Amniotic stem cell (primary cell): ENCODE measurements at regions not wholly inside any gene's neighbourhood (a gene's known extent, or its start where the extent isn't known, plus 50 kb on each side); places are given as distances from the start of the nearest gene placed in this dataset.

ENCODE experiments used
- DNase-seq: peaks from one replicate; lab custom pipeline; 2025; lab: John Stamatoyannopoulos, UW

DNA sequence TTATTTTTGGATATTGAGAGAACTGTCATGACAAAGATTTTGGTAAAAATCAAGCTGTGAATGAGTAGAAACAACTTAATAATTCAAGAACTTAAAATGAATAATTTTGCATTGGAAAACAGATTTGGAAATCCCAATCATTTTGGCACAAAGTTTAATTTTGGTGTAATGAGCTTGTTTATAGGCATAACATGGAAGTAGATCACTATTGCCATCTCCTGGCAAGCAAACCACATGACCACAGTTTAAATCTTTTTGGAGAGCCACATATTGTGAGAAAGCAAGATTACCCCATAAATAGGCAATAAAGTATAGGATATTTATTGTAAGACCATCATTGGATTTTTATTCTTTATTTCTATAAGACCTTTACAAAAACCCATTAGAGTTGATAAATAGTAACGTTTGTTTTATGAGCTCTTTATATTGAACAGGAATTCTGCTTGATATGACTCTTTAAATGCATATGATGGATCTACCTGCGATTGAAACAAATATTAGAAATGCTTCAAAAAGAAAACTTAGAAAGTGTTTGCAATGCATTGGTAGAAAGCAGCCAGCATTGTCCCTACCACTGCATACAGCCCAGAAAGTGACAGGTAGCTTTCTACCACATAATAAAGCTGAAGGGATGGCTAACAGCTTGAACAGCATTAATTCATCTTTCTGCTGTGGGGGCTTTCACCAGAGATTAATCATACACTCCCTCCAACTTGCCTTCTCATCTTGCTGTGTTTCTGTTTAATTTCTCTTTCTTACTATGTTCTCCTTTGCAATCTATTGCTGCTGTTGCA, 766.8 kb downstream of the TBL1XR1 start:
- DNase-seq = no peak

- DNase-seq = no peak
Observed at GRCh38 chr3:176428552-176428951, 768.7 kb downstream of the TBL1XR1 start.

DNA sequence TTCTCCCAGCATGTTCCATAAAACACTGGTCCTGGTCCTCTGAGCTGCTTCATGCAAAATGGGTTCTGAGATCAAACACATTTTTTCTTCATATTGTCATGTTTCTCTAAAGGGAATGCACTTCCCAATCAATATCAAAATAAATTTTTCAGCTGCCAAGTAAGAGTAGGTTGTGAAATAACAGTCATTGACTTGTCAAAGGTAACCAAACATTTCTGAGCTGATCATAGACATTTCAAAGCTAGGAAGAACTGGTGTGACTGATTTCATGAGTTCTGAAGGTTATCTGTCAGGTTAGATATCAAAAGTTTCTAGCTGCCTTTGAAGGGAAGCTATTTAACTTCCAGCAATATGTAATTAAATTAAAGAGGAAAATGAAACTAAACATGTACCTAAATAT, 770.9 kb downstream of the TBL1XR1 start:
- DNase-seq = no peak

- no peak for DNase-seq
Observed at GRCh38 chr3:176416870-176417269, 780.4 kb downstream of the TBL1XR1 start.

GRCh38 chr3:176415661-176416295, 781.5 kb downstream of the TBL1XR1 start:
- no peak for DNase-seq

DNA sequence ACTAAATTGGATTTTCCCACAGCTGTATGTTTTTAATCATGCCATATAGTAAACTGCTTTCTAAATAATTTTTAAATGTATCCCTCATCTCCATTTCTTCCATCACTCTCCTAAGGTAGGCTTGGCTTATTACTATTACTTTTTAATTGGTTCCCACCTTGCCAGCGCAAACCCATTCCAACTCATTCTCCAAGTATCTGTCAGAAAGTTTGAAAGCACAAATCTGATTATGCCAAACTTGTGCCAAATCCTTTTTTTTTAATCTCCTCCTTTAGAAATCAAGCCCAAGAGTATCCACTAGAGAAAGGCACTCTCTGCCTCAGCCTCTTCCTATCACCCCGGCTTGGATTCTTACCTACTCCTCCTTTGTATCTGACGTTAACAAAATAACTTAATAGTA, 784.5 kb downstream of the TBL1XR1 start:
- DNase-seq = no peak

- no peak for DNase-seq
Observed at GRCh38 chr3:176403531-176403930, 793.8 kb downstream of the TBL1XR1 start.

GRCh38 chr3:176401211-176401610, 796.1 kb downstream of the TBL1XR1 start:
- DNase-seq = no peak

GRCh38 chr3:176399193-176399592, 798.1 kb downstream of the TBL1XR1 start:
- DNase-seq = no peak

- no peak for DNase-seq
Observed at GRCh38 chr3:176395240-176395639, 802.0 kb downstream of the TBL1XR1 start.

- no peak for DNase-seq
Observed at GRCh38 chr3:176378789-176379188, 818.5 kb downstream of the TBL1XR1 start.

- DNase-seq = no peak
Observed at GRCh38 chr3:176376531-176376930, 820.8 kb downstream of the TBL1XR1 start.

DNA sequence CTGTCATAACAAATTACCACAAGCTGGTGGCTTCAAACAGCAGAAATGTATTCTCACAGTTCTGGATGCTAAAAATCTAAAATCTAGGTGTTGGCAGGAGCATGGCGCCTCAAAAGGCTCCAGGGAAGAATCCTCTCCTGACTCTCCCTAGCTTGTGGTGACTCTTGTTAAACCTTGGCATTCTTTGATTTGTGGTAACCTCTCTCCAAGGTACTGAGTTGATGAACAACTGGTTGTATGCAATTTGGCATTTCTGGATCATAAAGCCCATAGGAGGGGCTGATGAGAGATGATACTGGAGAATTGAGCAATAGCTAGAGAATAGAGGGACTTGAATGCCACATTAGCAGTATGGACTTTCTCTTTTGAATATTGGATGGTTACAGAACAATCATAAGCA, 821.8 kb downstream of the TBL1XR1 start:
- DNase-seq = no peak

DNA sequence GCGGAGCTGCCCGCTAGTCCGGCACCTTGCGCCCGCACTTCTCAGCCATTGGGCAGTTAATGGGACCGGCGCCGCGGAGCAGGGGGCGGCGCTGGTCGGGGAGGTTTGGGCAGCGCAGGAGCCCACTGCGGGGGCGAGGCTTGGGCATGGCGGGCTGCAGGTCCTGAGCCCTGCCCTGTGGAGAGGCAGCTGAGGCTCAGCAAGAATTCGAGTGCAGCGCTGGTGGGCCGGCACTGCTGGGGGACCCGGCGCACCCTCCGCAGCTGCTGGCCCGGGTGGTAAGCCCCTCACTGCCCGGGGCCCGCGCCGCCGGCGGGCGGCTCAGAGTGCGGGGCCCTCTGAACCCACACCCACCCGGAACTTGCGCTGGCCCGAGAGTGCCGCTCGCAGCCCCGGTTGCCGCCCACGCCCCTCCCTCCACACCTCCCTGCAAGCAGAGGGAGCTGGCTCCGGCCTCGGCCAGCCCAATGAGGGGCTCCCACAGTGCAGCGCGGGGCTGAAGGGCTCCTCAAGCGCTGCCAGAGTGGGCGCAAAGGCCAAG, 835.0 kb downstream of the TBL1XR1 start:
- DNase-seq = no peak

GRCh38 chr3:176359211-176359610, 838.1 kb downstream of the TBL1XR1 start:
- no peak for DNase-seq

GRCh38 chr3:176357891-176358290, 839.4 kb downstream of the TBL1XR1 start:
- DNase-seq = no peak

- no peak for DNase-seq
Observed at GRCh38 chr3:176354843-176355242, 842.4 kb downstream of the TBL1XR1 start.

GRCh38 chr3:176352716-176353334, 844.5 kb downstream of the TBL1XR1 start:
- DNase-seq = no peak

DNA sequence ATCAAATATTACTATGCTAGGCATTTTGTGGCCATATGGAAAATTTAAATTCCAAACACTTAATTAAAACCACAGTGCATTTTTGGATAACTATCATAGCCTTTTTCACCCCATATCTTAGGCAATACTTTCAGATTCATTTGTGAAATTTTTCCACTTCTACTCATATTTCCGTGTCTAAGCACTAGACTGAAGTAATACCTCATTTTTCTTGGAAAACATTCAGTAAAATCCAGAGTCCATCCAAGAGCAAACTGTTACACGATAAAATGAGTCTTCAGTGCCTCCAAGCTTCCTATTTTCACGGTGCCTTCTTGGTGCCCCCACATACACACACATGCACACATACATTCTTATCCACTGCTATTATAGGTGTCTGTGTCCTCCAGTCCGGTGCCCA, 845.9 kb downstream of the TBL1XR1 start:
- DNase-seq = peak; percentile 2

- DNase-seq = no peak
Observed at GRCh38 chr3:176349706-176350105, 847.6 kb downstream of the TBL1XR1 start.

- DNase-seq = no peak
Observed at GRCh38 chr3:176347424-176348146, 849.7 kb downstream of the TBL1XR1 start.

- DNase-seq = no peak
Observed at GRCh38 chr3:176341963-176342362, 855.3 kb downstream of the TBL1XR1 start.
